GM21515 (cell line): ENCODE measurements at regions not wholly inside any gene's neighbourhood (a gene's known extent, or its start where the extent isn't known, plus 50 kb on each side); places are given as distances from the start of the nearest gene placed in this dataset.
A peak's percentile ranks its signal among the peaks of the same experiment; 100 is the strongest.

Experiments used
- ATAC-seq: cut with Tn5 transposase; IDR thresholded peaks from one replicate; pipeline ENCODE4 v1.9.1; 2021; ENCODE audit not compliant: unreplicated experiment

GRCh38 chr6:6704103-6705060 is 115.9 kb downstream of the LY86 start:
- no peak for ATAC-seq

GRCh38 chr6:6705061-6705425 is 116.5 kb downstream of the LY86 start:
- ATAC-seq = no peak

GRCh38 chr6:6705915-6706675 is 117.6 kb downstream of the LY86 start:
- no peak for ATAC-seq

DNA sequence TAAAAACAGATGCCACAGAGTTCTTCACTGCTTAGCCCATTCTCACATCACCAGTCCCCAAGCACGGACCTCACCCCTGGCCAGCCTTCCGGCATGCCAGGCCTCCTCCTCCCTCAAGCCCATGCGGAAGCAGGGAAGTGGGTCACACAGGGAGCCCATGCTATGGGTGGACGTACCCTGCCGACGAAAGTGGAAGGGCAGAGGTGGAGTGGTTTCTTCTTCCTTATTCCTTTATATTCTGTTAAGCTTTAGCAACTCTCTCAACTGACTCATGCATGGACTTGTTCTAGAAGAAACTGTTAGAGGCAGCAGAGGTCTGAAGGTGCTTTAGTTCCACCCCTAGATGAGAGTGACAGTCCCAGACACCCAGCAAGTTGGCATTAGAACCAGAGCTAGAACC is 118.6 kb downstream of the LY86 start:
- ATAC-seq = no peak

DNA sequence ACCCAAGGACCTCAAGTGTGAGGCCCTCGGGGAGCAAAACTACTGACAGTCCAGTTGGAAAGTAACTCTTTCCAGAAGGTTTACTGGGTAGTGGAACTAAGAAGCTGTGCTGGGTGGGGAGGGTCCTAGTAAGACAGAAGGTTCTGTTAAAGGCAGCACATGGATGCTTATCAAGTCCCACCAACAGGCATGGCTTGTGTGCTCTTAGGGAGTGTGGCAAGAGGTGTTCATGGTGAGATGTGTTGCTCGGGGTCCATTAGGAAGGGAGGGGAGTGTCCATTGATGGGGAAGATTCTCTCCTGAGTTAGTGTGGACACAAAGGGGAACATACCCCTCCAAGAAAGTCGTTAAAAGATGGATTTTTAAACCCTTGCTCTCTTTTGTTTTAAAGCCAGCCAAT is 120.6 kb downstream of the LY86 start:
- ATAC-seq = no peak

DNA sequence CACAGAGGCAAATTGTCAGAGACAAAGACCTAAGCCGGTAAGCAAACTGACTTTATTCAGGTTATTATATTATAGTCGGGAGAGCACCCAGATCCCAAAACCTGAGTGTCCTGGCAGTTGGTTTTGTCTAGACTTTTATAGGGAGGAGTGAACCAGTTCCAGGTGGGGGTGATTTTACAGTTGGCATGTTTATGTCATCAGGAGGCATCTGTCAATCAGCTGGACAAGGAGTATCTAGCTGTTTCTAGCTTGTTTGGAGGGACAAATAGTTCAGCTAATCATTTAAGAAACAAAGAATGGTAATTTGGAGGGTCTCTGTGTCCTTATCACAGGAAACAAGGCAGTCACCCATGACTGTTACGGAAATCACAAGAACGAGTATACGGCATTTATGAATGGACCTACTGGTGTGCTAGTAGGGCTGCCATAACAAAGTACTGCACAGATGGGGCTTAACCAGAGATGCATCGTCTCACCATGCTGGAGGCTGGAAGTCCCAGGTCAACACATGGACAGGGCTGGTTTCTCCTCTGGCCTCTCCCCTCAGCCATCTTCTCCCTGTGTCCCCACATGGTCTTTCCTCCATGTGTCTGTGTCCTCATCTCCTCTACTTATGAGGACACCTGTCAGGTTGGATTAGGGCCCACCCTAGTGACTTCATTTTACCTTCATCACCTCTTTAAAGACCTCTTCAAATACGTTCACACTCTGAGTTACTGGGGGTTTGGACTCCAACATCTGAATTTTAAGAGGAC is 122.7 kb downstream of the LY86 start:
- no peak for ATAC-seq

GRCh38 chr6:6711832-6712448 is 123.4 kb downstream of the LY86 start:
- ATAC-seq = peak; percentile 63

DNA sequence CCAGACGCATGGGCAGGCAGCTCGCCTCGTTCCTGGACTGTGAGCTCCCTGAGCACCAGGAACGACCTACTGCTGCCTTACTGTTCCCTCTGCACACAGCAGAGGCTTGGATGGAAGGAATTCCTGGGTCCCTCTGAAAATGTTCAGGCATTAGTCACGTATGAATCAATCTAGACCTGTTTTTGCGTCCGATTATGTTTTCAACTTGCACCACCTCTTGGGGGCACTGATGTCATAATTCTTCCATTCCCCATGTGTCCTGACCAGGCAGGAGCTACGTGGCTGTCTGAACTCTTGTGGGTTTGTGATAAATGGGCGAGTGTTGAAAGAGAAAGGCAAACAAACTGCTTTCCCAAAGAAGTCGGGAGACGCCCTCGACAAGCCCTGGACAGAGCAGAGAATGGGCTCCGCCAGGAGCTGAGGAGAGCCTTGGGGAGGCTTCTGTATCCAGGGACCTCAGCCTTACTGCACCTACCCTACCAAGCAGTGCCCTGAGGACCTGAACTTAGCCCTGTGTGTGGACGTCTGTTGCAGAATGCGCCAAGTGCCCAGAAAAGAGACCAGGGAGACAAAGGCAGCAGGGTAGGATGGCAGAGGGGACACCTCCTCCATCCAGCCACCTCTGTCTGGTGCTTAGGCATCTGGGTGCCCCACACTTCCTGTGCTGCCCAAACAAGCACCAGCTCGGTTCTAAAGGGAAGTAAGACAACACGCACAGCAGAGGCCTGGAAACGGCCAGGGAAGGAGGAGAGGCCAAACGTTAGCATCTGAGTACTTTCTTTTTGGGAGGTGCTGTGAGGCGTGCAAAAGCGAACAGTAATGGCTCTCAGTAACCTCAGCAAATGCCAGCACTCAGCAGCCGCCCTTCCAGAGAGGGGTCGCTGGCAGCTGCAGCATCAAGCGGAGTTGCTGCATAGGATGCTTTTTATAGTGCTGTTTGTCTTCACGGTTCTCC is 124.2 kb downstream of the LY86 start:
- ATAC-seq = peak; percentile 46

- ATAC-seq = no peak
These were observed 125.1 kb downstream of the LY86 start for GRCh38 chr6:6713657-6714056.

DNA sequence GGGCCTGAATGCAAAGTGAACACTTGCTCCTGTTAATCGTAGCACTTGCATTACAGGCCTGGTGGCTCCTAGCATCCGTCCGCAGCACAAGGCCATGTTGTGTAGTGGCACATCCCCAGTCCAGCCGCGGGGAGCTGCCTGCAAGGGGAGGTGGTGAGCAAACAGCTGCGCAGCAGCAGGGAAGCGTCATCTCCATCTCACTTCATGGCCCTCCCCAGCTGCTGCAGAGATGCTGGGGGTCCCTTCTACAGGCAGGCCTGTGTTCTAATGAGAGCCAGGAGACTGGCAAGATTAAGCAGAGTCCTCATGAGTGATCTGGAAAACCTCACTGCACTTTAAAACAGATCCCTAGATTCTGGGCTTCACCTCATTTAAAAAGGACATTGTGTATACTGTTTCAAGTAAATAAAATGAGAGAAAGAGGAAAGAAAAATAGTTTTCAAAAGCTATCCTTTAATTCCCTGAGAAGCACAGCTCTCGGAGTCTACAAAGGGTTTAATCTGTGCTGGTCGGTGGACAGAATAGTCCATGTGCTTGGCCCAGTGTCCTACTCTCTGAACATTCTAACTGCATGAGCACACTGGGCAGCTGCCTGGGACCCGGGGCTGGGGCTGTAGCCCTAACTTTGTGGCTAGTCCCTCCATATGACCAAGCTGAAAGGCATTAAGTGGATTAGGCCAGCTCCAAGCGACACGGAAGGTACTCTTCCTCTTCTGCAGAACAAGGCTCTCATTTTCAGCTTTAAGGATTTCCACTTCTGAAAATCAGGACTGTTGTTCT is 125.8 kb downstream of the LY86 start:
- no peak for ATAC-seq

- no peak for ATAC-seq
These were observed 126.4 kb downstream of the LY86 start for GRCh38 chr6:6714953-6715352.

- ATAC-seq = no peak
These were observed 126.9 kb downstream of the LY86 start for GRCh38 chr6:6715465-6715864.

DNA sequence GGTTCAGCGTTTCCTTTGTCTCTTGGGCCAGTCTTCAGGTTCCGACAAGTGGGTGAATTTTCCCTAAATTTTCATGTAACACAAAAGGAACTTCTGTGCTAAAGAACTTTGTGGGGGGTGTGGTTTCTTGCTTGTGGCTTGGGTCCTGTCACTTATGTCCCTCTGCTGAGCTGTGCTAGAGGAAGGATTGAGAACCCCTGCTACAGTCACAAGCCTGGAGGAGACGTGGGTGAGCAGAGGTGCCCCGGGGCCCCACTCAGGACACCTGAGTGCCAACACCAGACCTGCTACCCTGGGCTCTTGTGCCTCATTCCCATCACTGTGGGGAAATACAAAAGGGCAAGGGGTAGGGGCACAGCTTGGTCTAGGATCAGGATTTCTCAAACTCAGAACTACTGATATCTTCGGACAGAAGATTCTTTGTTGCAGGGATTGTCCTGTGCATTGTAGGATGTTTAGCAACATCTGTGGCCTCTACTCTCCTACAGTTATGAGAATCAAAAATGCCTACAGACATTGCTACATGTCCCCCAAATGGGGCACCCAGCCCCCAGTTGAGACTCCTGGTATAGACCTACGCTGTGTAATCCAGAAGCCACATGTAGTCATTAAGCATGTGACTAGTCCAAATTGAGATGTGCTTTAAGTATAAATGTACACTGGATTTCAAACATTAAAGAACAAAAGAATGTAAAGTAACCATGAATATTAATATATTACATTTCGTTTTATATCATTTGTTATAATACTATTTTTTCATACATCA is 128.7 kb downstream of the LY86 start:
- no peak for ATAC-seq

- ATAC-seq = no peak
These were observed 129.4 kb downstream of the LY86 start for GRCh38 chr6:6717953-6718352.

DNA sequence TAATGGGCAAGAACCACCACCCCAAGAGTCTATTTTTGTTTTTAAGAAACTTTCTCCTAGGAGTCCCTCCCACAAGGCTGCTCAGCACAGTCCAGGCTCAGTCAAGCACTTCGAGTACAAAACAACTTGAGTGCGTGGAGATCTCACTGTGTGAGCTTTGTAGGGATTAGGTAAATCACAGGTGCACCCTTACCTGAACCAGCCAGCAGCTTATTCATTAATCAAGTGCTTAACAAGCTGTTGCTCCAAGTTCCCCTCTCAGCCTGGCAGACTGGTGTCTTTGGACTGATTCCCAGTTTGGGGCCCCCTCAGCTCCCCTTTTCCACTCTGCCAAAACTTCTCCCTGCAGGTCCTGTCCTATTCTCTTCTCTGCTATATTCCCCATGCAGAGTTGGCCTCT is 133.1 kb downstream of the LY86 start:
- ATAC-seq = no peak

- no peak for ATAC-seq
These were observed 133.7 kb downstream of the LY86 start for GRCh38 chr6:6722195-6722594.

GRCh38 chr6:6723361-6723760 is 134.8 kb downstream of the LY86 start:
- ATAC-seq = no peak

GRCh38 chr6:6723921-6724538 is 135.5 kb downstream of the LY86 start:
- no peak for ATAC-seq
